Glutamatergic neuron (in vitro differentiated cells): ENCODE measurements at regions not wholly inside any gene's neighbourhood (a gene's known extent, or its start where the extent isn't known, plus 50 kb on each side); places are given as distances from the start of the nearest gene placed in this dataset.

Experiments
- DNase-seq: peaks from one replicate; pipeline ENCODE4 v3.0.0; 2022
- H3K27ac Mint-ChIP-seq: one replicate; pipeline ENCODE4 v1.8.0; 2020; ENCODE audit warnings: mild to moderate bottlenecking, mixed read lengths, inconsistent platforms; ENCODE audit not compliant: unreplicated experiment
- H3K27me3 Mint-ChIP-seq: one replicate; pipeline ENCODE4 v1.8.0; 2020; ENCODE audit warnings: mild to moderate bottlenecking, moderate library complexity, mixed read lengths, inconsistent platforms; ENCODE audit not compliant: unreplicated experiment
- H3K36me3 Mint-ChIP-seq: one replicate; pipeline ENCODE4 v1.8.0; 2020; ENCODE audit warnings: mild to moderate bottlenecking, mixed read lengths, inconsistent platforms; ENCODE audit not compliant: unreplicated experiment
- H3K4me1 Mint-ChIP-seq: one replicate; pipeline ENCODE4 v1.8.0; 2020; ENCODE audit warnings: mild to moderate bottlenecking, low read depth, mixed read lengths, inconsistent platforms; ENCODE audit not compliant: unreplicated experiment
- H3K4me3 Mint-ChIP-seq: one replicate; pipeline ENCODE4 v1.8.0; 2020; ENCODE audit warnings: mild to moderate bottlenecking, mixed read lengths, inconsistent platforms; ENCODE audit not compliant: unreplicated experiment
- H3K9me3 Mint-ChIP-seq: one replicate; pipeline ENCODE4 v1.8.0; 2020; ENCODE audit warnings: mild to moderate bottlenecking, moderate library complexity, mixed read lengths, inconsistent platforms; ENCODE audit not compliant: unreplicated experiment
- TF ChIP-seq, protein P1 (sequence below): fragments of 200-600 bp; sonication (generic); IDR thresholded peaks from one replicate; pipeline ENCODE4 v1.5.0; 2021; ENCODE audit not compliant: partially characterized antibody, unreplicated experiment

DNA sequence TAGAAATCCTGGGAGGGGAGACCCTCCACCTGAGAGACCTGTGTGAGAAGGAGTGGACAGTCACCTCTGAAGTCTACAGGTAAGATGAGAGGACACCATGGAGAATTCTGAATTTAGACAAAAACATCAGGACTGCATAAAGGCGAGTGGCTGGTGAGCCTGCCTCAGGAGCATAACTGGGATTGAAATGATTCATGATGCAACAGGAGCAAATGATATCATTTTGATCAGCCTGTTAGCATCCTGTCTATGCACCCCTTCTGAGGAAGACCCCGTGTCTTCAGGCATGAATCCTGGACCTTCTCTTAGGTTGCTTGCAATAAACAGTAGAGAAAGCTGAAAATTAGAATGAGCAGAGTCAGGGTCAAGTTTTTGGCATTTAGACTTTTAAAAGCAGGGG lies 245.8 kb downstream of the ETAA1 start:
- H3K9me3 Mint-ChIP-seq, result no peaks in the 10 kb centered on the region
- TF ChIP-seq, protein P1, sequence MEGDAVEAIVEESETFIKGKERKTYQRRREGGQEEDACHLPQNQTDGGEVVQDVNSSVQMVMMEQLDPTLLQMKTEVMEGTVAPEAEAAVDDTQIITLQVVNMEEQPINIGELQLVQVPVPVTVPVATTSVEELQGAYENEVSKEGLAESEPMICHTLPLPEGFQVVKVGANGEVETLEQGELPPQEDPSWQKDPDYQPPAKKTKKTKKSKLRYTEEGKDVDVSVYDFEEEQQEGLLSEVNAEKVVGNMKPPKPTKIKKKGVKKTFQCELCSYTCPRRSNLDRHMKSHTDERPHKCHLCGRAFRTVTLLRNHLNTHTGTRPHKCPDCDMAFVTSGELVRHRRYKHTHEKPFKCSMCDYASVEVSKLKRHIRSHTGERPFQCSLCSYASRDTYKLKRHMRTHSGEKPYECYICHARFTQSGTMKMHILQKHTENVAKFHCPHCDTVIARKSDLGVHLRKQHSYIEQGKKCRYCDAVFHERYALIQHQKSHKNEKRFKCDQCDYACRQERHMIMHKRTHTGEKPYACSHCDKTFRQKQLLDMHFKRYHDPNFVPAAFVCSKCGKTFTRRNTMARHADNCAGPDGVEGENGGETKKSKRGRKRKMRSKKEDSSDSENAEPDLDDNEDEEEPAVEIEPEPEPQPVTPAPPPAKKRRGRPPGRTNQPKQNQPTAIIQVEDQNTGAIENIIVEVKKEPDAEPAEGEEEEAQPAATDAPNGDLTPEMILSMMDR, result no peak
- H3K27ac Mint-ChIP-seq, result no peak overlapping the region
- H3K4me3 Mint-ChIP-seq, result no peak overlapping the region
- H3K4me1 Mint-ChIP-seq, result no peaks in the 10 kb centered on the region
- no peak for DNase-seq
- H3K36me3 Mint-ChIP-seq, result no peaks in the 10 kb centered on the region
- H3K27me3 Mint-ChIP-seq, result no peaks in the 10 kb centered on the region

DNA sequence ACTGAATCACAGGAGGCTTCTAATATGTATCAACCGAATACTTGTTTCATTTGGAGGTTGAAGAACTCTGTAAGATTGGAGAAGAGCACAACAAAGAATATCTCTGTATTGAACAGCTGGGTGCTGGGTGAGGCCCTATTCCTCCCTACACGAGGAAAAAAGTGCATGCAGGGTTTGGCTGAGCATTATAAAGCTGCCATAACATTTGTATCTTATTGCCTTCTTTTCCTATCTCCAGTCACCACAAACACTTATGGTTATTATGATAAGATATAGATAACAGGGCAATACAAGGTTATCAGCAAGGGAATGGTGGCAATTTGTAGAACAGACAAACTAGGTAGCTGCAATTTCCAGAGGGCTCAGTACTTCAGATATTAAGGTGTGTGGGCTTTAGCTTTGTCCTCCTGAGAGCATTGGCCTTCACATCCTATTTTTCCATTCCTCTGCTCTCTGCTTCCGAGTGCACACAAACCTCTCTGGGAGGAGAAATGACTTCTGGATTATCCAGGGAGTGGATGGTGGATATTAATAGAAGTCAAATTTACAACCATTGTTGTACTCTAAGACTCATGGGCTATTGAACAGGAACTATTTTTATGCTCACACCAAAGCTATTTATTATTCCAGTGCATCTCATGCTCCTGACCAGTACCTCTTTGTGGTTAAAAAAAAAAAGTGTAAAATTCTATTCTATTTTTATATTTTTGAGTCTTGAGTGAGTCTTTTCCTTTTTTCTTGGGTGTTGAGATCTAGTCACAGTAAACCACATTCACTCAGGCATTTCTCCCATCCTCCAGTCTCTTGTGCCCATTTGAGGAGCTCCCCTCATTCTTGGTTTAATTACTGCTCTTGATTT lies 248.4 kb downstream of the ETAA1 start:
- no peaks in the 10 kb centered on the region for H3K36me3 Mint-ChIP-seq
- H3K9me3 Mint-ChIP-seq, result no peaks in the 10 kb centered on the region
- no peaks in the 10 kb centered on the region for H3K27me3 Mint-ChIP-seq
- H3K4me1 Mint-ChIP-seq, result peaks cover 13% of the 10 kb centered on the region
- no peak for DNase-seq
- H3K4me3 Mint-ChIP-seq, result no peak overlapping the region
- no peak overlapping the region for H3K27ac Mint-ChIP-seq
- TF ChIP-seq, protein P1, result no peak

DNA sequence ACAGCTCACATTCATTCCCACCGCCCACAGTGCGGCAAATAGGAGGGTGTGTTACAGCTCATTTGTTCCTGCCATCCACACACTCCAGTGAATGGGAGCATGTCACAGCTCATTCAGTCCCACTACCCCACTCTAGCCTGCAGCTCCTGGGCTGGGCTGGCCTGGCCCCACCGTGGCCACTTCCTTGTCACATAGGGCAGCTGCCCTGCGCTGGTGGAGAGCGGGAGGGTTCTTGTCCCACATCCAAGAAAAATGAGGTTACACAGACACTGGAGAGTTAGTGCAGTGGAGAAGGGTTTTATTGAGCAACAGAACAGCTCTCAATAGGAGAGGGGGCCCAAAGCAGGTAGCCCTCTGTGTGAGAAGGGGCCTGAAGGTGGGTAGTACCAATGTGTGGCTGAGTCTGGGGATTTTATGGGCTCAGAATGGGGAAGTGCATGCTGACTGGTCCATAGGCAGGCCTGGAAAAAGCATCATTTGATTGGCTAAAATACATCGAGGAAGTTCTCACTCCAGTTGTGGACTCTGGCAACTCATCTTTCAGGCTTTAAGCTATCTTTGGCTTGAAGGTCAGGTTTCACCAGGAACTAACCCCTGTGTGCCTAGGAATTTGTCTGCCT lies 249.7 kb downstream of the ETAA1 start:
- H3K27me3 Mint-ChIP-seq, result no peaks in the 10 kb centered on the region
- H3K4me1 Mint-ChIP-seq, result peaks cover 17% of the 10 kb centered on the region
- H3K4me3 Mint-ChIP-seq, result no peak overlapping the region
- TF ChIP-seq, protein P1, result no peak
- no peak overlapping the region for H3K27ac Mint-ChIP-seq
- H3K36me3 Mint-ChIP-seq, result no peaks in the 10 kb centered on the region
- DNase-seq, result no peak
- H3K9me3 Mint-ChIP-seq, result no peaks in the 10 kb centered on the region

DNA sequence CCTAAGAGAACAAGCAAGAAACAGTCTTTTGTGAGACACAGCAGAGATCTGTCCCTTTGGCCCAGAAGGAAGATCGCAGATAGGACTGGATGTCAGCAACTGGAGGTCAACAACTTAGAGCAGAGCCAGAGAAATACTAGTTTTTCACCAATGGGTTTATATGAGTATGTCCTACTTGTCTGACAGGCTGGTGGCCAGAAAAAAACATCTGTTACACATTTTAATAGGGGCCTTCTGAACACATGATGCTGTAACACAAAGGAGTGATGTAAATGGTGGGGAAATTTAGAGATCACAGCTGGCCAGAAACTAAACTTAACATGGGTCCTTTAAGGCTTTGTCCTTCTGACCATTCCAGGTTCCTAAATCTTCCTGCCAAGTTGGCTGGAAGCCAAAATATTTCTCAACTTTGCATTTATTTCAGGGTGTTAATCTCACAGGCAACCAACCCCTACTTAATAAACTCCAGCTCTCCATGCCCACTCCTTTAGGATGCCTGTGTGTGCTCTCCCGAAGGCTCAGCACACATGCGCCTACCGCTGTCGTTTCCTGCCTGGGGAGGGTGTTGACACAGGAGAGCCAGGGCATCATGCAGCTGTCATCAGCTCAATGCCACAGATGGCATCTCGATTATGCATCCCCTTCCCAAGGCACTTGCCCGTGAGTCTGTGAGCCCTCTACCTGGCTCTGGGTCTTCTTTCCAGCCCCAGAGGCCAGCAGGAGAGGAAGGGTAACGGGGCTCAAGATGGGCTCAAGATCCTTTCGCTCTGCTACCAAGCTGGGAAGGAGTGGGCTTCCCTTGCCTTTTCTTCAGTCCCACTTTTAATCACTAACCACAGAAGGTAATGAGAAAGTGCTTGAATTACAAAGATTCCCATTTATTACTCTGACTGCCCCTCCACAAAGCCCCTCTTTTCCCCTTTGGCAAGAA lies 252.5 kb downstream of the ETAA1 start:
- no peak overlapping the region for H3K27ac Mint-ChIP-seq
- DNase-seq, result no peak
- no peaks in the 10 kb centered on the region for H3K9me3 Mint-ChIP-seq
- H3K27me3 Mint-ChIP-seq, result no peaks in the 10 kb centered on the region
- H3K4me1 Mint-ChIP-seq, result peaks cover 17% of the 10 kb centered on the region
- H3K36me3 Mint-ChIP-seq, result no peaks in the 10 kb centered on the region
- TF ChIP-seq, protein P1, result no peak
- H3K4me3 Mint-ChIP-seq, result peak overlapping the region; percentile 8
